H1 (cell line): ENCODE measurements at regions not wholly inside any gene's neighbourhood (a gene's known extent, or its start where the extent isn't known, plus 50 kb on each side); places are given as distances from the start of the nearest gene placed in this dataset.

Source experiments
- CTCF ChIA-PET: fragments of 300-600 bp; sonication (Branson Sonifier 250); formaldehyde crosslinking; loops from one replicate; lab custom pipeline; 2021; ENCODE audit not compliant: partially characterized antibody; lab: Charles Lee
- POLR2A ChIA-PET: fragments of 300-600 bp; sonication (Branson Sonifier 250); formaldehyde crosslinking; loops from one replicate; lab custom pipeline; 2021; ENCODE audit warnings: inconsistent platforms; ENCODE audit not compliant: partially characterized antibody; lab: Charles Lee
- DNase-seq, 2 experiments: peaks; one replicate each; pipeline versions ENCODE4 v3.0.0 to v3.0.0-alpha.2; 2010 to 2022; ENCODE audit warnings: low spot score in 2 of 2, low read depth in 1 of 2, mixed read lengths in 1 of 2
- FAIRE-seq: peaks from 2 replicates; lab custom pipeline; 2011; peaks lifted over from hg19 to GRCh38; lab: Jason Lieb, UNC
- H2AFZ ChIP-seq: 2 replicates; pipeline ENCODE4 v1.8.1; 2012; ENCODE audit warnings: low read length, inconsistent platforms
- H2AK5ac ChIP-seq: 2 replicates; pipeline ENCODE4 v1.6.1; 2013; ENCODE audit warnings: low read depth, low read length
- H2BK120ac ChIP-seq: replicated peaks from 2 replicates; pipeline ENCODE3; 2013; ENCODE audit warnings: low read depth, low read length, inconsistent platforms
- H2BK12ac ChIP-seq: 2 replicates; pipeline ENCODE4 v1.6.1; 2013; ENCODE audit warnings: low read depth, low read length
- H2BK15ac ChIP-seq: 2 replicates; pipeline ENCODE4 v1.6.1; 2013; ENCODE audit warnings: low read length
- H2BK20ac ChIP-seq: 2 replicates; pipeline ENCODE4 v1.6.1; 2013; ENCODE audit warnings: low read length
- H2BK5ac ChIP-seq: 2 replicates; pipeline ENCODE4 v1.6.1; 2013; ENCODE audit warnings: low read depth, low read length
- H3K14ac ChIP-seq: 2 replicates; pipeline ENCODE4 v1.6.1; 2013; ENCODE audit warnings: inconsistent platforms; ENCODE audit not compliant: insufficient read length
- H3K18ac ChIP-seq: 2 replicates; pipeline ENCODE4 v1.6.1; 2013; ENCODE audit warnings: low read length; ENCODE audit errors: extremely low read depth
- H3K23ac ChIP-seq: 2 replicates; pipeline ENCODE4 v1.6.1; 2013; ENCODE audit warnings: inconsistent platforms; ENCODE audit not compliant: insufficient read length
- H3K23me2 ChIP-seq: 2 replicates; pipeline ENCODE4 v1.6.1; 2013; ENCODE audit warnings: low read depth, low read length
- H3K27ac ChIP-seq: 2 replicates; pipeline ENCODE4 v1.6.1; 2011; ENCODE audit warnings: low read depth, low read length, inconsistent platforms
- H3K27me3 ChIP-seq, 4 experiments: replicated peaks in 1 of 4; 1 replicate in 1 of 4; 2 replicates in 3 of 4; pipeline versions ENCODE4 v1.6.1 to v1.8.1; 2011 to 2013; ENCODE audit warnings: low read length in 3 of 4, mild to moderate bottlenecking in 3 of 4, inconsistent platforms in 2 of 4, mixed read lengths in 2 of 4, moderate library complexity in 1 of 4; ENCODE audit not compliant: control insufficient read depth in 3 of 4, insufficient read depth in 3 of 4; ENCODE audit errors: extremely low read depth in 1 of 4
- H3K36me3 ChIP-seq, 4 experiments: 2 replicates each; pipeline versions ENCODE4 v1.6.1 to v1.8.1; 2011 to 2013; ENCODE audit warnings: mild to moderate bottlenecking in 4 of 4, low read length in 3 of 4, moderate library complexity in 2 of 4, control low read depth in 1 of 4, inconsistent platforms in 1 of 4; ENCODE audit not compliant: insufficient read depth in 4 of 4, control insufficient read depth in 2 of 4
- H3K4ac ChIP-seq: replicated peaks from 2 replicates; pipeline ENCODE3; 2013; ENCODE audit warnings: low read length, low read depth, mixed read lengths, inconsistent platforms; ENCODE audit not compliant: insufficient read length
- H3K4me1 ChIP-seq, 4 experiments: replicated peaks in 1 of 4; 1 replicate in 1 of 4; 2 replicates in 3 of 4; pipeline versions ENCODE4 v1.6.1 to v1.8.1; 2011 to 2013; ENCODE audit warnings: low read length in 3 of 4, inconsistent platforms in 2 of 4, mixed read lengths in 1 of 4; ENCODE audit not compliant: insufficient read depth in 4 of 4, control insufficient read depth in 3 of 4
- H3K4me2 ChIP-seq, 2 experiments: 2 replicates each; pipeline versions ENCODE4 v1.6.1 to v1.8.1; 2011 to 2013; ENCODE audit warnings: low read depth in 2 of 2, low read length in 2 of 2, control low read depth in 1 of 2, inconsistent platforms in 1 of 2, mild to moderate bottlenecking in 1 of 2; ENCODE audit not compliant: insufficient read depth in 1 of 2
- H3K4me3 ChIP-seq, 4 experiments: fragments of 200-600, 300-600 bp in 1 of 4; sonication (generic), shearing (Covaris generic), sonication (Bioruptor Twin) in 1 of 4; 2 replicates each; pipeline versions ENCODE4 v1.5.1 to v1.8.1; 2011 to 2016; ENCODE audit warnings: low read length in 4 of 4, low read depth in 3 of 4, control low read depth in 2 of 4, inconsistent platforms in 2 of 4, mild to moderate bottlenecking in 2 of 4, mixed read lengths in 1 of 4, moderate library complexity in 1 of 4; ENCODE audit not compliant: insufficient read depth in 2 of 4; ENCODE audit errors: extremely low read depth in 1 of 4
- H3K56ac ChIP-seq: replicated peaks from 2 replicates; pipeline ENCODE3; 2013; ENCODE audit warnings: low read depth, mild to moderate bottlenecking, mixed read lengths, low read length, inconsistent platforms; ENCODE audit not compliant: insufficient read length
- H3K79me1 ChIP-seq: 2 replicates; pipeline ENCODE4 v1.6.1; 2013; ENCODE audit warnings: low read depth, low read length, control low read depth
- H3K79me2 ChIP-seq, 2 experiments: 2 replicates each; pipeline versions ENCODE4 v1.6.1 to v1.8.1; 2012 to 2013; ENCODE audit warnings: low read length in 2 of 2, mild to moderate bottlenecking in 2 of 2, inconsistent platforms in 1 of 2; ENCODE audit not compliant: insufficient read depth in 2 of 2, control insufficient read depth in 1 of 2
- H3K9ac ChIP-seq, 4 experiments: replicated peaks in 1 of 4; 1 replicate in 1 of 4; 2 replicates in 3 of 4; pipeline versions ENCODE4 v1.6.1 to v1.8.1; 2011 to 2013; ENCODE audit warnings: low read depth in 3 of 4, low read length in 3 of 4, control low read depth in 2 of 4, mild to moderate bottlenecking in 2 of 4, moderate library complexity in 2 of 4, inconsistent platforms in 1 of 4; ENCODE audit errors: extremely low read depth in 1 of 4
- H3K9me3 ChIP-seq, 2 experiments: 2 replicates each; pipeline versions ENCODE4 v1.6.1 to v1.8.1; 2012 to 2013; ENCODE audit warnings: mild to moderate bottlenecking in 2 of 2, moderate library complexity in 2 of 2, control low read depth in 1 of 2, inconsistent platforms in 1 of 2, low read depth in 1 of 2, low read length in 1 of 2, mixed read lengths in 1 of 2; ENCODE audit not compliant: insufficient read depth in 2 of 2
- H4K20me1 ChIP-seq, 2 experiments: replicated peaks in 1 of 2; 2 replicates each; pipeline versions ENCODE3 to v1.8.1; 2011 to 2013; ENCODE audit warnings: inconsistent platforms in 2 of 2, low read length in 2 of 2, mild to moderate bottlenecking in 1 of 2; ENCODE audit not compliant: insufficient read depth in 2 of 2, control insufficient read depth in 1 of 2
- H4K5ac ChIP-seq: 2 replicates; pipeline ENCODE4 v1.6.1; 2013; ENCODE audit warnings: low read length, low read depth, mixed read lengths, inconsistent platforms; ENCODE audit not compliant: insufficient read length
- H4K8ac ChIP-seq: 2 replicates; pipeline ENCODE4 v1.8.0; 2013; ENCODE audit warnings: mild to moderate bottlenecking, moderate library complexity, low read length, inconsistent platforms; ENCODE audit not compliant: insufficient read depth; ENCODE audit errors: extremely low read depth
- H4K91ac ChIP-seq: replicated peaks from 2 replicates; pipeline ENCODE3; 2013; ENCODE audit warnings: low read length, mixed read lengths, inconsistent platforms; ENCODE audit not compliant: insufficient read length
- GTF2F1 ChIP-seq: IDR thresholded peaks from 2 replicates; pipeline ENCODE4 v1.6.1; 2012; ENCODE audit warnings: low read depth, low read length, improper control_type of control experiment, borderline replicate concordance
- KDM1A ChIP-seq: fragments of 200-600, 300-600 bp; sonication (generic); IDR thresholded peaks from 2 replicates; pipeline ENCODE4 v1.7.1; 2016; ENCODE audit warnings: mild to moderate bottlenecking, low read length, borderline replicate concordance
- TBP ChIP-seq: IDR thresholded peaks from 2 replicates; pipeline ENCODE4 v1.6.1; 2011; ENCODE audit warnings: low read depth, low read length, improper control_type of control experiment
- WGBS, 2 experiments: shearing (Covaris generic) in 1 of 2; methylation state at CpG; one replicate each; pipeline versions ENCODE4 v1.1.6 to v1.1.7; 2013 to 2015; ENCODE audit warnings: low lambda C conversion rate in 2 of 2, mixed read lengths in 2 of 2, inconsistent platforms in 1 of 2, low coverage in 1 of 2, missing lambda C conversion rate in 1 of 2; ENCODE audit not compliant: insufficient replicate concordance in 2 of 2, insufficient coverage in 1 of 2, insufficient read length in 1 of 2; ENCODE audit errors: extremely low coverage in 1 of 2, missing lambda C conversion rate in 1 of 2; 5-methylcytosine and 5-hydroxymethylcytosine counted together

GRCh38 chr6:28659250-28659566, 133.5 kb downstream of the GPX5 start:
- H2AFZ ChIP-seq, result peak overlapping the region; percentile 92
- H3K9me3 ChIP-seq, result no peaks in the 10 kb centered on the region
- CTCF ChIA-PET, result interaction anchor here (0.6 kb wide), 1 partner anchor 322 kb away, joined by 4 read pairs; no protein-coding TSS in a partner anchor
- 50% methylated on average over 2 of the region's 2 CpGs; no CpG with 5 or more reads in 1 of the 2 experiments for WGBS, 2 experiments
- H3K27me3 ChIP-seq, result peaks cover 0 to 5% (median 2%) of the 10 kb centered on the region in 4 experiments; a peak in 4 of 7 replicates
- H4K91ac ChIP-seq, result no peak overlapping the region
- no peak overlapping the region for H2BK120ac ChIP-seq
- H3K18ac ChIP-seq, result no peak overlapping the region
- H3K9ac ChIP-seq, result peak overlapping the region in 1 of 4 experiments; percentile 23; a peak in 1 of 7 replicates
- H2AK5ac ChIP-seq, result no peak overlapping the region
- no peak overlapping the region for H2BK12ac ChIP-seq
- no peak for DNase-seq
- H3K79me1 ChIP-seq, result no peaks in the 10 kb centered on the region
- no peak overlapping the region for H3K27ac ChIP-seq
- no peak overlapping the region; the same call in 1 of the 2 replicates for H2BK5ac ChIP-seq
- H3K36me3 ChIP-seq, result no peaks in the 10 kb centered on the region
- no peak overlapping the region for H3K56ac ChIP-seq
- no peaks in the 10 kb centered on the region for H3K79me2 ChIP-seq
- H3K4me2 ChIP-seq, result peak overlapping the region; percentile 62 to 81
- no peak for FAIRE-seq
- no peak overlapping the region for H3K23ac ChIP-seq
- no peak overlapping the region for H4K5ac ChIP-seq
- peak overlapping the region; percentile 70 to 97 (median 81) for H3K4me3 ChIP-seq
- no peak overlapping the region for H2BK15ac ChIP-seq
- H4K8ac ChIP-seq, result no peak overlapping the region
- POLR2A ChIA-PET, result no interaction called here
- TF ChIP-seq GTF2F1 (no peak), KDM1A (no peak), TBP (no peak)
- H3K4me1 ChIP-seq, result no peaks in the 10 kb centered on the region
- peaks cover 10% of the 10 kb centered on the region; the same call in 1 of the 2 replicates for H3K23me2 ChIP-seq
- H2BK20ac ChIP-seq, result no peak overlapping the region
- no peaks in the 10 kb centered on the region for H4K20me1 ChIP-seq
- H3K14ac ChIP-seq, result no peak overlapping the region
- no peak overlapping the region for H3K4ac ChIP-seq
